ENCODE measurements at regions not wholly inside any gene's neighbourhood (a gene's known extent, or its start where the extent isn't known, plus 50 kb on each side); places are given as distances from the start of the nearest gene placed in this dataset.

- Histone ChIP-seq H3K27me3 (ENCODE audit: control insufficient read depth, extremely low read depth, insufficient read depth, low read length) (no peaks in the 10 kb centered on the region), H3K9ac (ENCODE audit: control insufficient read depth, extremely low read depth, insufficient read depth, low read length) (no peak overlapping the region), H3K4me2 (ENCODE audit: control insufficient read depth, extremely low read depth, insufficient read depth, low read depth, low read length) (no peak overlapping the region), H3K27ac (ENCODE audit: control insufficient read depth, insufficient read depth, low read length) (no peak overlapping the region), H3K9me1 (ENCODE audit: control insufficient read depth, extremely low read depth, insufficient read depth, low read length) (no peaks in the 10 kb centered on the region), H3K9me3 (ENCODE audit: control insufficient read depth, low read depth, low read length) (peaks cover 3% of the 10 kb centered on the region), H3K4me1 (ENCODE audit: control insufficient read depth, extremely low read depth, insufficient read depth, low read length) (no peaks in the 10 kb centered on the region), H4K20me1 (ENCODE audit: control insufficient read depth, extremely low read depth, insufficient read depth, low read length) (no peaks in the 10 kb centered on the region), H3K4me3 (ENCODE audit: control insufficient read depth in 2 of 3, extremely low read depth in 1 of 3, insufficient read depth in 2 of 3, low read depth in 1 of 3, low read length in 3 of 3) (no peak overlapping the region), H3K79me2 (ENCODE audit: control insufficient read depth, insufficient read depth, low read length) (no peaks in the 10 kb centered on the region), H2AFZ (ENCODE audit: control insufficient read depth, low read length) (no peak overlapping the region), H3K36me3 (ENCODE audit: control insufficient read depth in 2 of 2, extremely low read depth in 1 of 2, insufficient read depth in 2 of 2, low read length in 2 of 2) (no peaks in the 10 kb centered on the region)
- FAIRE-seq (no peak), DNase-seq (ENCODE audit: low read depth, low spot score) (no peak)
- TF ChIP-seq EZH2 (IDR thresholded peaks at IDR 0.05; ENCODE audit: low read length), result no peak
- dilution Hi-C loops (cut with MboI; ENCODE audit: extremely low pct_ligation_motif_present, low sequenced_read_pairs), result no loop called here
Observed at GRCh38 chr10:130463876-130464364, 327.7 kb downstream of the GLRX3 start.

GRCh38 chr10:130464426-130464825 is 328.2 kb downstream of the GLRX3 start:
- dilution Hi-C loops (cut with MboI; ENCODE audit: extremely low pct_ligation_motif_present, low sequenced_read_pairs), result no loop called here
- FAIRE-seq (no peak), DNase-seq (ENCODE audit: low read depth, low spot score) (no peak)
- H3K9ac ChIP-seq (ENCODE audit: control insufficient read depth, extremely low read depth, insufficient read depth, low read length), result no peak overlapping the region
- H4K20me1 ChIP-seq (ENCODE audit: control insufficient read depth, extremely low read depth, insufficient read depth, low read length), result no peaks in the 10 kb centered on the region
- H3K4me3 ChIP-seq (ENCODE audit: control insufficient read depth in 2 of 3, extremely low read depth in 1 of 3, insufficient read depth in 2 of 3, low read depth in 1 of 3, low read length in 3 of 3), result no peak overlapping the region
- H3K4me2 ChIP-seq (ENCODE audit: control insufficient read depth, extremely low read depth, insufficient read depth, low read depth, low read length), result no peak overlapping the region
- no peaks in the 10 kb centered on the region for H3K4me1 ChIP-seq (ENCODE audit: control insufficient read depth, extremely low read depth, insufficient read depth, low read length)
- H3K27ac ChIP-seq (ENCODE audit: control insufficient read depth, insufficient read depth, low read length), result no peak overlapping the region
- no peaks in the 10 kb centered on the region for H3K27me3 ChIP-seq (ENCODE audit: control insufficient read depth, extremely low read depth, insufficient read depth, low read length)
- TF ChIP-seq EZH2 (IDR thresholded peaks at IDR 0.05; ENCODE audit: low read length) (no peak), CTCF (optimal IDR thresholded peaks at IDR 0.05 in 1 of 3, IDR thresholded peaks at IDR 0.05 in 1 of 3, conservative IDR thresholded peaks at IDR 0.05 in 1 of 3; ENCODE audit: extremely low read depth in 1 of 3, insufficient read depth in 2 of 3, low read length in 3 of 3) (no peak)
- H2AFZ ChIP-seq (ENCODE audit: control insufficient read depth, low read length), result no peak overlapping the region
- peaks cover 3% of the 10 kb centered on the region for H3K9me3 ChIP-seq (ENCODE audit: control insufficient read depth, low read depth, low read length)
- no peaks in the 10 kb centered on the region for H3K9me1 ChIP-seq (ENCODE audit: control insufficient read depth, extremely low read depth, insufficient read depth, low read length)
- no peaks in the 10 kb centered on the region for H3K79me2 ChIP-seq (ENCODE audit: control insufficient read depth, insufficient read depth, low read length)
- H3K36me3 ChIP-seq (ENCODE audit: control insufficient read depth in 2 of 2, extremely low read depth in 1 of 2, insufficient read depth in 2 of 2, low read length in 2 of 2), result no peaks in the 10 kb centered on the region
